ENCODE measurements at regions not wholly inside any gene's neighbourhood (a gene's known extent, or its start where the extent isn't known, plus 50 kb on each side); places are given as distances from the start of the nearest gene placed in this dataset.

DNA sequence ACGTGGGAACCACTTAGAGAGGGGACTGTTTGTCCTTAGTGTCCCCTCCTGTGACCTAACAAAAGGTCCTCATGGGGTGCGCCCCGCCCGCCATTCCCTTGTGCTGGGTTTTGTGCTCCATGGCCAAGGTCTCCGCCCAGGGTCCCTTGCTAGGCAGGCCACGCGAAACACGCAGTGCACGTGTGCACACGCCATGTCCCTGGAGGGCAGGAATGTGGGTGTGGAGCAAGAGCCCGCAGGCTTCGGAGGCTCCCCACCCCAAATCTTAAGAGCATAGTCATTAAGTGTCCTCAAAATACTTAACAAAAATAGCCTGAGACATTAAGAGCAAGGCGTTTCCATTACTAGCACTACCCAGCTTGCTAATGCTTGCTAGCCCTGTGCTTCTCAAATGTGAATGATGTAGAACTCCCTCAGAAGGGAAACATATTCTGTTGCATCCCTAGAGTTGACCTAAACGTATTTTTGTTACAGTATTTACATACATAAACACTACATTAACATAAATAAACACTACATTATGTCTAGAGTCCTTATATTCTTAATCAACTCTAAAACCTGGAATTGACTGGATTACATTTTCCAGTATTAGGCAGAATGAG lies 117.6 kb upstream of the APCDD1 start:
- no peak for DNase-seq
- H3K27ac ChIP-seq (ENCODE audit: insufficient read length, low read depth, low read length): no peak overlapping the region
- no peaks in the 10 kb centered on the region for H3K23me2 ChIP-seq (ENCODE audit: insufficient read length, low read depth, low read length, poor library complexity, severe bottlenecking)
- no peak overlapping the region for H2AK5ac ChIP-seq (ENCODE audit: insufficient read length, low read length)
- H4K8ac ChIP-seq (replicated peaks; ENCODE audit: insufficient read length, low read depth, low read length): no peak overlapping the region
- H3K18ac ChIP-seq (ENCODE audit: insufficient read length, low read depth, low read length): no peak overlapping the region
- H2BK15ac ChIP-seq (ENCODE audit: low read depth, low read length): no peak overlapping the region
- Mint-ChIP-seq H3K27ac (no peak overlapping the region), H3K4me1 (peaks cover 2 to 12% of the 10 kb centered on the region in 2 experiments; a peak in 2 of 4 replicates), H3K4me3 (no peak overlapping the region), H3K9me3 (peaks cover 4 to 9% of the 10 kb centered on the region in 2 experiments; a peak in 4 of 5 replicates), H3K36me3 (ENCODE audit: insufficient read depth in 1 of 3, low read depth in 3 of 3) (peaks cover 0 to 5% (median 3%) of the 10 kb centered on the region in 3 experiments; a peak in 5 of 7 replicates), H3K27me3 (ENCODE audit: low read depth) (no peaks in the 10 kb centered on the region; the same call in 1 of the 2 replicates)
- no peak overlapping the region for H4K91ac ChIP-seq (ENCODE audit: insufficient read length, low read depth, low read length)
- H3K4me1 ChIP-seq (ENCODE audit: insufficient read depth, low read length): no peaks in the 10 kb centered on the region; the same call in 1 of the 2 replicates
- TF ChIP-seq, protein P1, sequence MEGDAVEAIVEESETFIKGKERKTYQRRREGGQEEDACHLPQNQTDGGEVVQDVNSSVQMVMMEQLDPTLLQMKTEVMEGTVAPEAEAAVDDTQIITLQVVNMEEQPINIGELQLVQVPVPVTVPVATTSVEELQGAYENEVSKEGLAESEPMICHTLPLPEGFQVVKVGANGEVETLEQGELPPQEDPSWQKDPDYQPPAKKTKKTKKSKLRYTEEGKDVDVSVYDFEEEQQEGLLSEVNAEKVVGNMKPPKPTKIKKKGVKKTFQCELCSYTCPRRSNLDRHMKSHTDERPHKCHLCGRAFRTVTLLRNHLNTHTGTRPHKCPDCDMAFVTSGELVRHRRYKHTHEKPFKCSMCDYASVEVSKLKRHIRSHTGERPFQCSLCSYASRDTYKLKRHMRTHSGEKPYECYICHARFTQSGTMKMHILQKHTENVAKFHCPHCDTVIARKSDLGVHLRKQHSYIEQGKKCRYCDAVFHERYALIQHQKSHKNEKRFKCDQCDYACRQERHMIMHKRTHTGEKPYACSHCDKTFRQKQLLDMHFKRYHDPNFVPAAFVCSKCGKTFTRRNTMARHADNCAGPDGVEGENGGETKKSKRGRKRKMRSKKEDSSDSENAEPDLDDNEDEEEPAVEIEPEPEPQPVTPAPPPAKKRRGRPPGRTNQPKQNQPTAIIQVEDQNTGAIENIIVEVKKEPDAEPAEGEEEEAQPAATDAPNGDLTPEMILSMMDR (conservative IDR thresholded peaks at IDR 0.05): no peak
- H3K79me1 ChIP-seq (ENCODE audit: insufficient read depth, low read depth, low read length, poor library complexity, severe bottlenecking): no peaks in the 10 kb centered on the region
- no peak overlapping the region for H3K4ac ChIP-seq (ENCODE audit: low read depth, low read length)
- no peaks in the 10 kb centered on the region for H3K79me2 ChIP-seq (ENCODE audit: insufficient read depth, low read length)
- H3K27me3 ChIP-seq (ENCODE audit: insufficient read depth, low read length): no peaks in the 10 kb centered on the region
- H3K9me3 ChIP-seq (ENCODE audit: control insufficient read depth, low read depth, low read length): no peaks in the 10 kb centered on the region
- no peak overlapping the region for H3T11ph ChIP-seq (ENCODE audit: low read length)
- H4K20me1 ChIP-seq (ENCODE audit: control insufficient read depth, insufficient read depth, insufficient read length): no peaks in the 10 kb centered on the region
- no peak overlapping the region for H2BK120ac ChIP-seq (ENCODE audit: low read depth, low read length, poor library complexity, severe bottlenecking)
- no peak overlapping the region for H2BK12ac ChIP-seq (ENCODE audit: insufficient read length, low read depth, low read length)
- no peak overlapping the region for H2AFZ ChIP-seq (ENCODE audit: low read length)
- H4K5ac ChIP-seq (ENCODE audit: insufficient read length, low read depth, low read length): no peak overlapping the region
- no peak overlapping the region for H3K23ac ChIP-seq (ENCODE audit: insufficient read length, low read depth, low read length)
- no peak overlapping the region for H2BK20ac ChIP-seq (ENCODE audit: low read depth, low read length, poor library complexity, severe bottlenecking)
- no peak overlapping the region for H3K56ac ChIP-seq (ENCODE audit: insufficient read length, low read depth, low read length)
- no CpG with 5 or more reads among the region's 14 CpGs for WGBS (ENCODE audit: extremely low coverage, insufficient read length, low lambda C conversion rate)
- no peak overlapping the region for H2BK5ac ChIP-seq (ENCODE audit: insufficient read length, low read length)
- no peak overlapping the region for H3K14ac ChIP-seq (ENCODE audit: insufficient read depth, low read length)
- no peak overlapping the region for H3K4me2 ChIP-seq (ENCODE audit: insufficient read depth, insufficient read length, low read length)
- no peak overlapping the region for H3K9ac ChIP-seq (ENCODE audit: extremely low read depth, insufficient read length, low read length)

All from H9 (cell line).